ENCODE measurements at regions not wholly inside any gene's neighbourhood (a gene's known extent, or its start where the extent isn't known, plus 50 kb on each side); places are given as distances from the start of the nearest gene placed in this dataset.

GRCh38 chr16:59295474-59295873 is 561.4 kb upstream of the GOT2 start:
- no peak for TF ChIP-seq CTCF (IDR thresholded peaks at IDR 0.05; ENCODE audit: low read depth, low read length, missing control alignments)
- no peaks in the 10 kb centered on the region for H3K27me3 ChIP-seq (replicated peaks)
- no peak overlapping the region for H3K27ac ChIP-seq
- DNase-seq: no peak
- in situ Hi-C loops (cut with HindIII; ENCODE audit: low pct_ligation_motif_present, low sequenced_read_pairs): no loop called here
- H3K4me3 ChIP-seq (ENCODE audit: low read depth, low read length): no peak overlapping the region
- no peaks in the 10 kb centered on the region for H3K36me3 ChIP-seq (replicated peaks)

GRCh38 chr16:59290718-59291117 is 556.6 kb upstream of the GOT2 start:
- no peaks in the 10 kb centered on the region for H3K36me3 ChIP-seq (replicated peaks)
- in situ Hi-C loops (cut with HindIII; ENCODE audit: low pct_ligation_motif_present, low sequenced_read_pairs): no loop called here

GRCh38 chr16:59289151-59289550 is 555.0 kb upstream of the GOT2 start:
- H3K27ac ChIP-seq: no peak overlapping the region
- no peak for DNase-seq
- H3K4me3 ChIP-seq (ENCODE audit: low read depth, low read length): no peak overlapping the region
- no peak for TF ChIP-seq CTCF (IDR thresholded peaks at IDR 0.05; ENCODE audit: low read depth, low read length, missing control alignments)
- H3K27me3 ChIP-seq (replicated peaks): no peaks in the 10 kb centered on the region
- no peaks in the 10 kb centered on the region for H3K36me3 ChIP-seq (replicated peaks)
- in situ Hi-C loops (cut with HindIII; ENCODE audit: low pct_ligation_motif_present, low sequenced_read_pairs): no loop called here

More at GRCh38 chr16:59290718-59291117, 556.6 kb upstream of the GOT2 start:
- Histone ChIP-seq H3K27ac (no peak overlapping the region), H3K27me3 (replicated peaks) (no peaks in the 10 kb centered on the region), H3K4me3 (ENCODE audit: low read depth, low read length) (no peak overlapping the region)
- no peak for DNase-seq
- TF ChIP-seq CTCF (IDR thresholded peaks at IDR 0.05; ENCODE audit: low read depth, low read length, missing control alignments): no peak

GRCh38 chr16:59274141-59274540 is 540.0 kb upstream of the GOT2 start:
- no peak for DNase-seq
- Histone ChIP-seq H3K4me3 (ENCODE audit: low read depth, low read length) (no peak overlapping the region), H3K27ac (no peak overlapping the region), H3K36me3 (replicated peaks) (no peaks in the 10 kb centered on the region), H3K27me3 (replicated peaks) (no peaks in the 10 kb centered on the region)
- no peak for TF ChIP-seq CTCF (IDR thresholded peaks at IDR 0.05; ENCODE audit: low read depth, low read length, missing control alignments)
- in situ Hi-C loops (cut with HindIII; ENCODE audit: low pct_ligation_motif_present, low sequenced_read_pairs): no loop called here

GRCh38 chr16:59263955-59264354 is 529.8 kb upstream of the GOT2 start:
- H3K27me3 ChIP-seq (replicated peaks): no peaks in the 10 kb centered on the region
- no peak for DNase-seq
- H3K27ac ChIP-seq: no peak overlapping the region
- H3K36me3 ChIP-seq (replicated peaks): no peaks in the 10 kb centered on the region
- in situ Hi-C loops (cut with HindIII; ENCODE audit: low pct_ligation_motif_present, low sequenced_read_pairs): no loop called here
- no peak overlapping the region for H3K4me3 ChIP-seq (ENCODE audit: low read depth, low read length)
- TF ChIP-seq CTCF (IDR thresholded peaks at IDR 0.05; ENCODE audit: low read depth, low read length, missing control alignments): no peak

GRCh38 chr16:59260892-59261291 is 526.8 kb upstream of the GOT2 start:
- Histone ChIP-seq H3K27me3 (replicated peaks) (no peaks in the 10 kb centered on the region), H3K36me3 (replicated peaks) (no peaks in the 10 kb centered on the region), H3K27ac (no peak overlapping the region), H3K4me3 (ENCODE audit: low read depth, low read length) (no peak overlapping the region)
- in situ Hi-C loops (cut with HindIII; ENCODE audit: low pct_ligation_motif_present, low sequenced_read_pairs): no loop called here
- TF ChIP-seq CTCF (IDR thresholded peaks at IDR 0.05; ENCODE audit: low read depth, low read length, missing control alignments): no peak
- no peak for DNase-seq
